ENCODE measurements at regions not wholly inside any gene's neighbourhood (a gene's known extent, or its start where the extent isn't known, plus 50 kb on each side); places are given as distances from the start of the nearest gene placed in this dataset.

- no peak for FAIRE-seq
Measured at GRCh38 chr9:12461763-12462460, 231.3 kb upstream of the TYRP1 start.

- FAIRE-seq: no peak
Measured at GRCh38 chr9:12462861-12463260, 230.3 kb upstream of the TYRP1 start.

GRCh38 chr9:12463641-12464040 lies 229.5 kb upstream of the TYRP1 start:
- no peak for FAIRE-seq

GRCh38 chr9:12464400-12464799 lies 228.8 kb upstream of the TYRP1 start:
- FAIRE-seq: no peak

GRCh38 chr9:12464910-12465512 lies 228.2 kb upstream of the TYRP1 start:
- peak; percentile 97 for FAIRE-seq

GRCh38 chr9:12469084-12469483 lies 224.1 kb upstream of the TYRP1 start:
- FAIRE-seq: no peak

- FAIRE-seq: no peak
Measured at GRCh38 chr9:12494411-12494810, 198.8 kb upstream of the TYRP1 start.

GRCh38 chr9:12497790-12498189 lies 195.4 kb upstream of the TYRP1 start:
- no peak for FAIRE-seq

GRCh38 chr9:12502520-12502919 lies 190.7 kb upstream of the TYRP1 start:
- no peak for FAIRE-seq

- FAIRE-seq: no peak
Measured at GRCh38 chr9:12503606-12504122, 189.5 kb upstream of the TYRP1 start.

- no peak for FAIRE-seq
Measured at GRCh38 chr9:12510551-12510950, 182.6 kb upstream of the TYRP1 start.

- no peak for FAIRE-seq
Measured at GRCh38 chr9:12511726-12512125, 181.5 kb upstream of the TYRP1 start.

- no peak for FAIRE-seq
Measured at GRCh38 chr9:12516031-12516430, 177.2 kb upstream of the TYRP1 start.

- no peak for FAIRE-seq
Measured at GRCh38 chr9:12516573-12516972, 176.6 kb upstream of the TYRP1 start.

- no peak for FAIRE-seq
Measured at GRCh38 chr9:12538842-12539579, 154.2 kb upstream of the TYRP1 start.

- FAIRE-seq: no peak
Measured at GRCh38 chr9:12539580-12539975, 153.6 kb upstream of the TYRP1 start.

- no peak for FAIRE-seq
Measured at GRCh38 chr9:12544700-12545099, 148.5 kb upstream of the TYRP1 start.

GRCh38 chr9:12554636-12555035 lies 138.5 kb upstream of the TYRP1 start:
- no peak for FAIRE-seq

- FAIRE-seq: no peak
Measured at GRCh38 chr9:12566404-12567090, 126.6 kb upstream of the TYRP1 start.

GRCh38 chr9:12584656-12585522 lies 108.3 kb upstream of the TYRP1 start:
- peak; percentile 41 for FAIRE-seq

GRCh38 chr9:12595400-12595799 lies 97.8 kb upstream of the TYRP1 start:
- no peak for FAIRE-seq

GRCh38 chr9:12604164-12604821 lies 88.9 kb upstream of the TYRP1 start:
- no peak for FAIRE-seq
